PFSK-1 (cell line): ENCODE measurements at regions not wholly inside any gene's neighbourhood (a gene's known extent, or its start where the extent isn't known, plus 50 kb on each side); places are given as distances from the start of the nearest gene placed in this dataset.

Source experiments
- POLR2AphosphoS5 ChIP-seq: IDR thresholded peaks from 2 replicates; pipeline ENCODE4 v1.6.1; 2012; ENCODE audit warnings: low read depth, mild to moderate bottlenecking, control low read depth, low read length, moderate library complexity
- SIN3A ChIP-seq: IDR thresholded peaks from 2 replicates; pipeline ENCODE4 v1.6.1; 2012; ENCODE audit warnings: mild to moderate bottlenecking, low read length, moderate library complexity, borderline replicate concordance; ENCODE audit not compliant: insufficient read depth
- TF ChIP-seq, protein P1 (sequence below), 2 experiments: IDR thresholded peaks; 2 replicates each; pipeline versions ENCODE4 v1.6.1 to v1.8.0; 2011 to 2012; ENCODE audit warnings: low read depth in 2 of 2, low read length in 2 of 2, control low read depth in 1 of 2, inconsistent platforms in 1 of 2, mild to moderate bottlenecking in 1 of 2, moderate library complexity in 1 of 2; ENCODE audit not compliant: insufficient read depth in 1 of 2

DNA sequence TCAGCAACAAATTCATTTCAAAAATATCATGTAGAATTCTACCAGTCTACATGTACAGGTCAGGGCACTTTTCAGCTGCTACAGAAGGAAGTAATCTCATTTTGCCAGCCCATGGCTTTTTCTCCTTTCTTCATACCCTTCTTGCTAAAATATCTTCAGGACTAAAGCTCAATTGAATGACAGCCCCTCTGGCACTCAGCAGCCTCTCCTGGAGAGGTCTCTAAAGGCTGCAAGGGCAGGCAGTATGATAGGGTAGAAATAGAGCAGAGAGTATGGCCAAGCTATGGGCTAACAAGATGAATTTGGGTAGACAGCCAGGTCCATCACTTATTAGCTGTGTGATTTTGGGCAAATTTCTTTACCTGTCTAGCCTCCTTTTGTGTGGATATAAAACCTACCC lies 224.6 kb upstream of the RPL34 start:
- TF ChIP-seq SIN3A (no peak), POLR2AphosphoS5 (no peak)
- TF ChIP-seq, protein P1, sequence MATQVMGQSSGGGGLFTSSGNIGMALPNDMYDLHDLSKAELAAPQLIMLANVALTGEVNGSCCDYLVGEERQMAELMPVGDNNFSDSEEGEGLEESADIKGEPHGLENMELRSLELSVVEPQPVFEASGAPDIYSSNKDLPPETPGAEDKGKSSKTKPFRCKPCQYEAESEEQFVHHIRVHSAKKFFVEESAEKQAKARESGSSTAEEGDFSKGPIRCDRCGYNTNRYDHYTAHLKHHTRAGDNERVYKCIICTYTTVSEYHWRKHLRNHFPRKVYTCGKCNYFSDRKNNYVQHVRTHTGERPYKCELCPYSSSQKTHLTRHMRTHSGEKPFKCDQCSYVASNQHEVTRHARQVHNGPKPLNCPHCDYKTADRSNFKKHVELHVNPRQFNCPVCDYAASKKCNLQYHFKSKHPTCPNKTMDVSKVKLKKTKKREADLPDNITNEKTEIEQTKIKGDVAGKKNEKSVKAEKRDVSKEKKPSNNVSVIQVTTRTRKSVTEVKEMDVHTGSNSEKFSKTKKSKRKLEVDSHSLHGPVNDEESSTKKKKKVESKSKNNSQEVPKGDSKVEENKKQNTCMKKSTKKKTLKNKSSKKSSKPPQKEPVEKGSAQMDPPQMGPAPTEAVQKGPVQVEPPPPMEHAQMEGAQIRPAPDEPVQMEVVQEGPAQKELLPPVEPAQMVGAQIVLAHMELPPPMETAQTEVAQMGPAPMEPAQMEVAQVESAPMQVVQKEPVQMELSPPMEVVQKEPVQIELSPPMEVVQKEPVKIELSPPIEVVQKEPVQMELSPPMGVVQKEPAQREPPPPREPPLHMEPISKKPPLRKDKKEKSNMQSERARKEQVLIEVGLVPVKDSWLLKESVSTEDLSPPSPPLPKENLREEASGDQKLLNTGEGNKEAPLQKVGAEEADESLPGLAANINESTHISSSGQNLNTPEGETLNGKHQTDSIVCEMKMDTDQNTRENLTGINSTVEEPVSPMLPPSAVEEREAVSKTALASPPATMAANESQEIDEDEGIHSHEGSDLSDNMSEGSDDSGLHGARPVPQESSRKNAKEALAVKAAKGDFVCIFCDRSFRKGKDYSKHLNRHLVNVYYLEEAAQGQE (IDR thresholded peaks at IDR 0.05; ENCODE audit: insufficient read depth in 1 of 2, low read depth in 2 of 2, low read length in 2 of 2): no peak
